Neuronal stem cell (in vitro differentiated cells): ENCODE measurements at regions not wholly inside any gene's neighbourhood (a gene's known extent, or its start where the extent isn't known, plus 50 kb on each side); places are given as distances from the start of the nearest gene placed in this dataset.
A peak's percentile ranks its signal among the peaks of the same experiment; 100 is the strongest.

Experiments used
- DNase-seq: peaks from one replicate; pipeline ENCODE4 v3.0.0-alpha.2; 2013; ENCODE audit warnings: low spot score
- H2AFZ ChIP-seq: one replicate; pipeline ENCODE4 v1.6.1; 2013; ENCODE audit warnings: mild to moderate bottlenecking, low read length, inconsistent platforms
- H2AK5ac ChIP-seq: 2 replicates; pipeline ENCODE4 v1.6.1; 2013; ENCODE audit warnings: low read depth, mild to moderate bottlenecking, inconsistent platforms, low read length, moderate library complexity, mixed read lengths
- H2BK120ac ChIP-seq: 2 replicates; pipeline ENCODE4 v1.6.1; 2013; ENCODE audit warnings: low read depth, mild to moderate bottlenecking, inconsistent platforms, low read length, moderate library complexity, mixed read lengths
- H2BK12ac ChIP-seq: one replicate; pipeline ENCODE4 v1.6.1; 2013; ENCODE audit warnings: low read length, inconsistent platforms
- H2BK15ac ChIP-seq: 2 replicates; pipeline ENCODE4 v1.6.1; 2013; ENCODE audit warnings: mild to moderate bottlenecking, low read length, inconsistent platforms, mixed read lengths
- H2BK5ac ChIP-seq: one replicate; pipeline ENCODE4 v1.6.1; 2013; ENCODE audit warnings: inconsistent platforms, mild to moderate bottlenecking, low read length, moderate library complexity
- H3K14ac ChIP-seq: one replicate; pipeline ENCODE4 v1.6.1; 2013; ENCODE audit warnings: low read length, inconsistent platforms
- H3K18ac ChIP-seq: 2 replicates; pipeline ENCODE4 v1.6.1; 2013; ENCODE audit warnings: low read length, inconsistent platforms
- H3K23ac ChIP-seq: 2 replicates; pipeline ENCODE4 v1.6.1; 2013; ENCODE audit warnings: low read depth, mild to moderate bottlenecking, mixed read lengths, low read length, inconsistent platforms; ENCODE audit not compliant: poor library complexity
- H3K27ac ChIP-seq: replicated peaks from 3 replicates; pipeline ENCODE4 v1.5.1; 2013; ENCODE audit warnings: low read length, inconsistent platforms
- H3K27me3 ChIP-seq, 3 experiments: 2 replicates each; pipeline ENCODE4 v1.6.1; 2013; ENCODE audit warnings: low read length in 3 of 3, mild to moderate bottlenecking in 2 of 3, inconsistent platforms in 1 of 3, low read depth in 1 of 3, mixed read lengths in 1 of 3, moderate library complexity in 1 of 3; ENCODE audit not compliant: control insufficient read depth in 3 of 3, insufficient read depth in 3 of 3
- H3K36me3 ChIP-seq, 2 donors: replicated peaks in 1 of 2; 2 replicates each; pipeline ENCODE4 v1.6.1; 2013; ENCODE audit warnings: low read length in 2 of 2; ENCODE audit not compliant: control insufficient read depth in 2 of 2, insufficient read depth in 2 of 2
- H3K4ac ChIP-seq: 2 replicates; pipeline ENCODE4 v1.6.1; 2013; ENCODE audit warnings: inconsistent platforms, mild to moderate bottlenecking, low read length, moderate library complexity
- H3K4me1 ChIP-seq, 2 donors: 1 replicate in 1 of 2; 2 replicates in 1 of 2; pipeline ENCODE4 v1.6.1; 2013; ENCODE audit warnings: low read length in 2 of 2, low read depth in 1 of 2; ENCODE audit not compliant: control insufficient read depth in 2 of 2, insufficient read depth in 1 of 2
- H3K4me2 ChIP-seq: one replicate; pipeline ENCODE4 v1.6.1; 2013; ENCODE audit warnings: mild to moderate bottlenecking, low read length, inconsistent platforms; ENCODE audit not compliant: insufficient read depth, poor library complexity, severe bottlenecking
- H3K4me3 ChIP-seq, 2 donors: 2 replicates each; pipeline ENCODE4 v1.5.1; 2013; ENCODE audit warnings: low read length in 2 of 2, mild to moderate bottlenecking in 2 of 2, inconsistent platforms in 1 of 2, moderate library complexity in 1 of 2
- H3K79me1 ChIP-seq: one replicate; pipeline ENCODE4 v1.6.1; 2013; ENCODE audit warnings: low read depth, mild to moderate bottlenecking, inconsistent platforms, low read length, moderate library complexity
- H3K9ac ChIP-seq: one replicate; pipeline ENCODE4 v1.6.1; 2013; ENCODE audit warnings: mild to moderate bottlenecking, low read depth, low read length, inconsistent platforms; ENCODE audit not compliant: poor library complexity
- H3K9me3 ChIP-seq, 2 donors: replicated peaks in 1 of 2; 2 replicates each; pipeline versions ENCODE3 to v1.6.1; 2013; ENCODE audit warnings: low read length in 2 of 2, mild to moderate bottlenecking in 2 of 2, inconsistent platforms in 1 of 2, low read depth in 1 of 2, mixed read lengths in 1 of 2, moderate library complexity in 1 of 2; ENCODE audit not compliant: control insufficient read depth in 2 of 2, insufficient read depth in 1 of 2
- H4K8ac ChIP-seq: one replicate; pipeline ENCODE4 v1.6.1; 2013; ENCODE audit warnings: low read depth, mild to moderate bottlenecking, inconsistent platforms, low read length, moderate library complexity
- H4K91ac ChIP-seq: one replicate; pipeline ENCODE4 v1.6.1; 2013; ENCODE audit warnings: low read length, low read depth, mild to moderate bottlenecking, inconsistent platforms; ENCODE audit not compliant: poor library complexity
- WGBS, 2 donors: extraction: QIAGEN DNeasy Blood & Tissue Kit; methylation state at CpG; one replicate each; pipeline ENCODE4 v1.1.7; 2013; ENCODE audit warnings: missing lambda C conversion rate in 2 of 2, mixed read lengths in 1 of 2; ENCODE audit not compliant: insufficient read length in 2 of 2, insufficient replicate concordance in 1 of 2; ENCODE audit errors: extremely low coverage in 2 of 2; 5-methylcytosine and 5-hydroxymethylcytosine counted together

DNA sequence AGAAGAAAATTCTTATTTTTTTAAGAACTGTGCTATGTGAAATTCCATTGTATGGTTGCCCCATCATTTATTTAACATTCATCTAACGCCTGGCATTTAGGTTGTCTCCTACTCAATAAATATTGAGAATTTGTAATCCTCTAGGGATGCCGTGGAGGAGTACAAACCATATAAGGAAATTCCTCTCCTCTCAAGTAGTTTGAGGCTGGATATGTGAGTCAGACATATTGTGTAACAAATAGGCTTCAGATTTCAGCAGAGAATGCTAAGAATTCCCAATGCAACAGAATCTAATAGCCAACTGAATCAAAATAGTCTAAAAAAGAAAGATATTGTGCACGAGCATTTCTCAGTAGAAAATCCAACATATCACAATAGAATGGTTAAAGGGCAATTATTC lies 174.7 kb downstream of the OTOR start:
- Histone ChIP-seq H3K79me1 (no peaks in the 10 kb centered on the region), H4K8ac (no peak overlapping the region), H2AFZ (no peak overlapping the region), H2BK15ac (no peak overlapping the region), H2BK12ac (no peak overlapping the region), H2AK5ac (no peak overlapping the region), H4K91ac (no peak overlapping the region), H3K27me3 (no peaks in the 10 kb centered on the region), H3K14ac (no peak overlapping the region), H2BK120ac (no peak overlapping the region), H3K4ac (no peak overlapping the region), H3K36me3 (no peaks in the 10 kb centered on the region), H3K27ac (no peak overlapping the region), H3K9me3 (no peaks in the 10 kb centered on the region), H3K9ac (no peak overlapping the region), H3K4me3 (no peak overlapping the region), H3K4me2 (no peak overlapping the region), H3K18ac (no peak overlapping the region), H3K4me1 (no peaks in the 10 kb centered on the region), H3K23ac (no peak overlapping the region), H2BK5ac (no peak overlapping the region)
- no CpG with 5 or more reads among the region's 3 CpGs for WGBS, 2 donors
- DNase-seq: no peak

- Histone ChIP-seq H4K91ac (no peak overlapping the region), H3K27me3 (no peaks in the 10 kb centered on the region), H2BK120ac (no peak overlapping the region), H4K8ac (no peak overlapping the region), H3K36me3 (no peaks in the 10 kb centered on the region), H2AFZ (no peak overlapping the region), H2AK5ac (no peak overlapping the region), H3K9ac (no peak overlapping the region), H3K4me1 (peaks cover 0 to 1% of the 10 kb centered on the region in 2 donors), H3K27ac (no peak overlapping the region), H3K4ac (no peak overlapping the region), H3K79me1 (peaks cover 1% of the 10 kb centered on the region), H3K9me3 (no peaks in the 10 kb centered on the region), H3K23ac (no peak overlapping the region), H2BK12ac (no peak overlapping the region), H3K18ac (no peak overlapping the region), H3K14ac (no peak overlapping the region), H2BK5ac (no peak overlapping the region), H2BK15ac (no peak overlapping the region), H3K4me3 (no peak overlapping the region), H3K4me2 (no peak overlapping the region)
- no peak for DNase-seq
- no CpG with 5 or more reads among the region's 11 CpGs for WGBS, 2 donors
Observed at GRCh38 chr20:16926626-16927430, 178.7 kb downstream of the OTOR start.

DNA sequence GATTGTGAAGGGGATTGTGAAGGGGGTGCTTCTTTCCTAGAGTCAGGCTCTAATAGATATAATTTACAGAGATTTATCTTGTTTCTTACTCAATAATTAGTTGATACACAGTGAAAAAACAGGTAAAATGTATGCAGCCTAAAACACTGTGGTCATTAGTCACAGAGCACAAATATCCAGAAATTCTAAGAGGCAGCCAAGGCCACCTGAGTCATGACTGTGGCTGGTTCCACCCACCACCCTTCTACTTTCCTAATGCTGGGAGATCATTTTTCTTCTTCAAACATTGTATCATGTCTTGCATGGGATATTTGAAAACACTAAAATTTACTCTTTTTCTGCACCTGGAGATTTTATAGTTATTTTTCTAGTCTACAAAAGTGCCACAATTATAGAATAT lies 181.6 kb downstream of the OTOR start:
- H3K36me3 ChIP-seq: no peaks in the 10 kb centered on the region
- no peak overlapping the region for H2AK5ac ChIP-seq
- H3K14ac ChIP-seq: no peak overlapping the region
- no peak overlapping the region for H2AFZ ChIP-seq
- no peak overlapping the region for H3K9ac ChIP-seq
- no peak overlapping the region for H4K8ac ChIP-seq
- peaks cover 0 to 1% of the 10 kb centered on the region in 2 donors for H3K4me1 ChIP-seq
- H3K79me1 ChIP-seq: peaks cover 1% of the 10 kb centered on the region
- no peak overlapping the region for H2BK15ac ChIP-seq
- H2BK120ac ChIP-seq: no peak overlapping the region
- DNase-seq: no peak
- no peak overlapping the region for H3K4me2 ChIP-seq
- no peak overlapping the region for H3K18ac ChIP-seq
- no peaks in the 10 kb centered on the region for H3K9me3 ChIP-seq
- H2BK12ac ChIP-seq: no peak overlapping the region
- no peak overlapping the region for H3K27ac ChIP-seq
- H3K23ac ChIP-seq: no peak overlapping the region
- H3K4me3 ChIP-seq: no peak overlapping the region
- no peaks in the 10 kb centered on the region for H3K27me3 ChIP-seq
- no peak overlapping the region for H4K91ac ChIP-seq
- no peak overlapping the region for H2BK5ac ChIP-seq
- no peak overlapping the region for H3K4ac ChIP-seq

GRCh38 chr20:16930656-16931055 lies 182.5 kb downstream of the OTOR start:
- Histone ChIP-seq H3K18ac (peak overlapping the region; percentile 42), H2BK5ac (no peak overlapping the region), H3K4me2 (no peak overlapping the region), H3K9ac (no peak overlapping the region), H2BK15ac (no peak overlapping the region), H2AK5ac (no peak overlapping the region), H3K14ac (peak overlapping the region; percentile 31), H3K9me3 (no peaks in the 10 kb centered on the region), H3K79me1 (peaks cover 1% of the 10 kb centered on the region), H3K27ac (no peak overlapping the region), H2AFZ (no peak overlapping the region), H3K4ac (no peak overlapping the region), H4K91ac (no peak overlapping the region), H4K8ac (no peak overlapping the region), H3K4me1 (peaks cover 0 to 1% of the 10 kb centered on the region in 2 donors), H3K4me3 (no peak overlapping the region), H2BK12ac (peak overlapping the region; percentile 46), H3K36me3 (no peaks in the 10 kb centered on the region), H3K23ac (no peak overlapping the region), H3K27me3 (no peaks in the 10 kb centered on the region), H2BK120ac (no peak overlapping the region)
- DNase-seq: no peak
- WGBS, 2 donors: no CpG with 5 or more reads among the region's 4 CpGs
